HepG2 (cell line): ENCODE measurements at regions not wholly inside any gene's neighbourhood (a gene's known extent, or its start where the extent isn't known, plus 50 kb on each side); places are given as distances from the start of the nearest gene placed in this dataset.

Source experiments
- CEBPB ChIP-seq: IDR thresholded peaks from 2 replicates; pipeline ENCODE4 v1.6.1; 2011; ENCODE audit warnings: low read depth, low read length, improper control_type of control experiment, borderline replicate concordance
- CTCF ChIP-seq: sonication (generic); formaldehyde crosslinking; IDR thresholded peaks from 2 replicates; pipeline ENCODE4 v1.5.0; 2020; ENCODE audit warnings: mild to moderate bottlenecking, missing genetic modification reagents, moderate library complexity
- FOXC1 ChIP-seq: sonication (generic); formaldehyde crosslinking; IDR thresholded peaks from 2 replicates; pipeline ENCODE4 v1.8.0; 2022; ENCODE audit warnings: mild to moderate bottlenecking, missing genetic modification reagents, borderline replicate concordance
- GABPA ChIP-seq, 2 experiments: IDR thresholded peaks; 2 replicates each; pipeline ENCODE4 v1.6.1; 2011 to 2016; ENCODE audit warnings: low read depth in 2 of 2, low read length in 1 of 2, missing biosample characterization in 1 of 2, missing genetic modification characterization in 1 of 2
- GTF2F1 ChIP-seq: fragments of 150-350 bp; IDR thresholded peaks from 2 replicates; pipeline ENCODE4 v1.6.1; 2014; ENCODE audit warnings: low read length
- KDM1A ChIP-seq: IDR thresholded peaks from 2 replicates; pipeline ENCODE4 v1.6.1; 2016; ENCODE audit warnings: missing compliant biosample characterization
- POLR2AphosphoS5 ChIP-seq: IDR thresholded peaks from 2 replicates; pipeline ENCODE4 v1.6.1; 2012; ENCODE audit warnings: low read depth, low read length
- SSRP1 ChIP-seq: IDR thresholded peaks from 2 replicates; pipeline ENCODE4 v1.6.1; 2016; ENCODE audit warnings: control low read depth

DNA sequence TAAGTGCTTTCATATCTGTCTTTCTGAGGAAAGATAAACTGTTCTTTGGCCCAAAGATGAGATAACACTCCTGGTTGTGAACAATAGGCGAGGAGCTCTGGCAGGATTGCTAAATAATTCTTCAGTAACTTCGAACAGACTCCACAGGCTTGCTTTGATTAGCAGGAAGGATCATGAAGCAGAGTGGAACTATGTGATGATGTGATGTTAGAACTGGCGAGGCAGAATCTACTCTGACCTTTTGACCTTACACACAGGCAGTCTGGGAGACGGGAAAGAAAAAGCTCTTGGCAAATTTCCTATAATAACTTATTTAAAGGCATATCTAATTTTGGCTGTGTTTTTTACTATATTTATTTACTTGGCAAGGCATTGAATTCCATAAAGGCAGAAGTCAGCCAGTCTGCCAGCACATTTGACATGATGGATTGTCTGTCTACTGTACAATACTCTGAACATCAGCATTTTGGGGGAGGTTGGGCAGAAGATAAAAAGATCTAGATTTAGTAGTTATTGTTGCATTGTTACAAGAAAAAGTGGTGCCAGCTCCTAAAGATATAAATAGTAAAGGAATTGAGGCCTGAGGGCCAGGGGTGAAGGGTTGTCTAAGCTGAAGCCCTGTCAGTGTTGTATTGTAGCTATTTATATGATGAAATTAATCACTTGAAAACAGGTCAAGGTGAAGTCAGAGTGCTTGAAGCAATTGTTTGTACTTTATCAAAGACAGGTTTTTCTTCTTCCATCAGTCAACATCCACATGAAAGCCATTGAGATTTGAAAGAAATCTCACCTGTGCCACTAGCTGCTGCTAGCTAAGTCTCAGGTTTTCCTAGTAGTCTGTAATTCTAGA is 708.8 kb downstream of the LTN1 start:
- no peak for TF ChIP-seq CTCF
- TF ChIP-seq SSRP1, result no peak
- no peak for TF ChIP-seq FOXC1
- TF ChIP-seq GABPA (IDR thresholded peaks at IDR 0.05; ENCODE audit: low read depth, low read length), result no peak
- no peak for TF ChIP-seq GABPA (CRISPR knock-in tag; IDR thresholded peaks at IDR 0.05; ENCODE audit: low read depth)
- no peak for TF ChIP-seq POLR2AphosphoS5
- no peak for TF ChIP-seq GTF2F1
- TF ChIP-seq KDM1A (CRISPR knock-in tag), result no peak
- no peak for TF ChIP-seq CEBPB
